Tibial artery (tissue), 4 donors: ENCODE measurements at regions not wholly inside any gene's neighbourhood (a gene's known extent, or its start where the extent isn't known, plus 50 kb on each side); places are given as distances from the start of the nearest gene placed in this dataset.

Source experiments
- DNase-seq, 2 donors: peaks; one replicate each; pipeline ENCODE4 v3.0.0-alpha.2; 2019
- H3K27ac ChIP-seq, 2 donors: fragments of 200-600 bp; sonication (generic) in 1 of 2; 1 replicate in 1 of 2; 2 replicates in 1 of 2; pipeline ENCODE4 v1.5.1; 2018 to 2019; ENCODE audit warnings: mild to moderate bottlenecking in 1 of 2
- H3K27me3 ChIP-seq, 2 donors: fragments of 200-600 bp; sonication (generic) in 1 of 2; one replicate each; pipeline versions ENCODE4 v1.5.1 to v1.6.0; 2016 to 2019
- H3K36me3 ChIP-seq, 3 donors: fragments of 200-600 bp; sonication (generic) in 2 of 3; one replicate each; pipeline ENCODE4 v1.5.1; 2016 to 2019; ENCODE audit warnings: mild to moderate bottlenecking in 2 of 3
- H3K4me1 ChIP-seq, 4 donors: fragments of 200-600 bp; sonication (generic) in 2 of 4; 1 replicate in 3 of 4; 2 replicates in 1 of 4; pipeline ENCODE4 v1.5.1; 2016 to 2019
- H3K4me3 ChIP-seq, 2 donors: fragments of 200-600 bp; sonication (generic) in 1 of 2; 1 replicate in 1 of 2; 2 replicates in 1 of 2; pipeline ENCODE4 v1.5.1; 2018 to 2019; ENCODE audit warnings: mild to moderate bottlenecking in 2 of 2
- H3K9me3 ChIP-seq, 3 donors: fragments of 200-600 bp; sonication (generic) in 1 of 3; one replicate each; pipeline ENCODE4 v1.5.1; 2016 to 2019
- CTCF ChIP-seq, 2 experiments: fragments of 200-600 bp in 1 of 2; fragments of 450-650 bp in 1 of 2; IDR thresholded peaks; one replicate each; pipeline ENCODE4 v1.5.1; 2017 to 2019; ENCODE audit warnings: antibody characterized with exemption in 2 of 2, mild to moderate bottlenecking in 1 of 2, moderate library complexity in 1 of 2
- intact Hi-C: fragments of 100-400 bp; cut with DNase I; formaldehyde crosslinking; loops from one replicate; pipeline ENCODE4 v1.15.0; 2023; ENCODE audit warnings: low total_unique reads

- peaks cover 0 to 8% (median 5%) of the 10 kb centered on the region in 3 donors for H3K9me3 ChIP-seq
- no peak overlapping the region for H3K27ac ChIP-seq
- no peak overlapping the region for H3K4me3 ChIP-seq
- H3K4me1 ChIP-seq, result no peaks in the 10 kb centered on the region
- DNase-seq, result no peak
- H3K36me3 ChIP-seq, result no peaks in the 10 kb centered on the region
- no peak for TF ChIP-seq CTCF (IDR thresholded peaks at IDR 0.05)
- no peaks in the 10 kb centered on the region for H3K27me3 ChIP-seq
- intact Hi-C loops, result no loop called here
Observed at GRCh38 chr2:45320956-45321355, 290.1 kb downstream of the SRBD1 start.

DNA sequence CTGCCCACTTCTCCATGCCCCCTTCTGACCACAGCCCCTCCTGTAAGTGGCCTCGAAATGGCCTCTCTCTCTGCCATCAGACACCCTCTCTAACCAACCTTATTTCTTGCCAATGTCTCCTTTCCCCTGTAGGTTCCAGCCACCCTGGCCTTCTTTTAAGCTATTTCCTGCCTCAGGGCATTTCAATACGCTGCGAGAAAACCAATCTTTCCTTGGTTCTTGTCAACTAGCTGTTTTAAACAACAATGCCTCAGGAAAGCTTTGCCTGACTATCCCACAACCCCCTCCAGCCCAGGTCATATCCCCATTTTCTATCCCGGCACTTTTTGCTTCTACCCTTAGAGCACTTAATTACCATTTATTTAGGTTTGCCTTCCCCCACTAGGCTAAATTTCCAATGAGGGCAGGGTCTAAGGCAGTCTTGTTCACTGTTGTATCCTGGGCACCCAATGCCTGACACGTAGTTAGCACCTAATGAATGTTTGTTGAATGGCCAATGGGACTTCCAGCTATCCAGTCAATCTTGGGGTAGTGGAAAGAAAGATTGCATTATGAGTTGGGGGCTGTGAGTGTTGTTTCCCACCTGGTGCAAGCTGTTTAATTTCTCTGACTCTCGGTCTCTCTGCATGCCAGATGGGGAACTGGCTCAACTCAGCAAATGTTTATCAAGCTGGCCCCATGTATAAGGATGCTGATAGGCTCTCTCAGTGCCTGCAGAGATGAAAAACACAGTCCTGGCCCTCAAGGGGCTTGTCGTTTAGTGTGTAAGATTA lies 291.2 kb downstream of the SRBD1 start:
- no peaks in the 10 kb centered on the region for H3K36me3 ChIP-seq
- H3K4me1 ChIP-seq, result no peaks in the 10 kb centered on the region
- no peak for TF ChIP-seq CTCF (IDR thresholded peaks at IDR 0.05)
- peaks cover 0 to 8% (median 5%) of the 10 kb centered on the region in 3 donors for H3K9me3 ChIP-seq
- no peak overlapping the region for H3K27ac ChIP-seq
- DNase-seq, result no peak
- no peaks in the 10 kb centered on the region for H3K27me3 ChIP-seq
- intact Hi-C loops, result no loop called here
- H3K4me3 ChIP-seq, result no peak overlapping the region

GRCh38 chr2:45318686-45319085 lies 292.4 kb downstream of the SRBD1 start:
- Histone ChIP-seq H3K4me3 (no peak overlapping the region), H3K36me3 (no peaks in the 10 kb centered on the region), H3K4me1 (no peaks in the 10 kb centered on the region), H3K27ac (no peak overlapping the region), H3K27me3 (no peaks in the 10 kb centered on the region), H3K9me3 (peaks cover 0 to 3% (median 2%) of the 10 kb centered on the region in 3 donors)
- intact Hi-C loops, result no loop called here
- TF ChIP-seq CTCF (IDR thresholded peaks at IDR 0.05), result no peak
- DNase-seq, result no peak

DNA sequence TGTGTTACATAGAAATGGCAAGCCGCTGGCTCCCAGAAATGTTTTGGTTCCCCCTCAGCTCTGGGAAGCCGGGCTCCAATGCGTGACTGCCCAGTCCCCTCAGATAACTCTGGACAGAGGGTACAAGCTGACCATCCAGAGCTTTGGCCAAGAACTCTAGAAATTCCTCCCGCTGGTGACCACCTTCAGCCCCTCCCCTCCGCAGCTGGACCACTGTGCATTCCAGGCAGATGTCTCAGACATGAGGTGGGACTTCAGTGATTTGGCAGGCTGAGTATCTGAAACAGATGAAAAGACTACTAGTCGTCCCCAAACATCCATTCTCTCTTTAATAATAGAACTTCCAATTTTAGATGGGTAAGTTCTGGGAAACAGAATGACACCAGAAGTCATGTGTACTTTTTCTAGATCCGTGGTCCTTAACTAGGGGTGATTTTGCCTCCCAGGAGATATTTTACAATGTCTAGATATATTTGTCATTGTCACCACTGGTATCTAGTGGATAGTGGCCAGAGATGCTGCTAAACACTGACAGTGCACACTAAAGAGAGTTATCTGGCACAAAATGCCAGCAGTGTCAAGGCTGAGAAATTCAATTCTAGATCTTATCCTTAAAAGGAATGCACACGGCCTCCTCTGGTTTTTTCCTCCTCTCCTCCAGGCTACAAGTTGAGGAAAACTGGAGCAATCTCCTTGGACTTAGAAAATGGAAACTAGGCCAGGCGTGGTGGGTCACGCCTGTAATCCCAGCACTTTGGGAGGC lies 294.3 kb downstream of the SRBD1 start:
- H3K27me3 ChIP-seq, result no peaks in the 10 kb centered on the region
- no peaks in the 10 kb centered on the region for H3K9me3 ChIP-seq
- intact Hi-C loops, result no loop called here
- no peak for TF ChIP-seq CTCF (IDR thresholded peaks at IDR 0.05)
- no peak overlapping the region for H3K27ac ChIP-seq
- no peaks in the 10 kb centered on the region for H3K36me3 ChIP-seq
- no peaks in the 10 kb centered on the region for H3K4me1 ChIP-seq
- H3K4me3 ChIP-seq, result no peak overlapping the region
- no peak for DNase-seq

- Histone ChIP-seq H3K4me3 (no peak overlapping the region), H3K4me1 (no peaks in the 10 kb centered on the region), H3K27ac (no peak overlapping the region), H3K27me3 (no peaks in the 10 kb centered on the region), H3K9me3 (no peaks in the 10 kb centered on the region), H3K36me3 (no peaks in the 10 kb centered on the region)
- intact Hi-C loops, result no loop called here
- no peak for DNase-seq
- no peak for TF ChIP-seq CTCF (IDR thresholded peaks at IDR 0.05)
Observed at GRCh38 chr2:45315861-45316260, 295.2 kb downstream of the SRBD1 start.
